GM12892 (cell line): ENCODE measurements at regions not wholly inside any gene's neighbourhood (a gene's known extent, or its start where the extent isn't known, plus 50 kb on each side); places are given as distances from the start of the nearest gene placed in this dataset.
"Not testable (repeated sequence)": the region's sequence is repeated elsewhere in the genome, so short reads cannot be mapped to it uniquely, and the experiment has no call there.

Experiments
- DNase-seq: peaks from one replicate; pipeline ENCODE4 v3.0.0; 2011; ENCODE audit not compliant: insufficient read length
- FAIRE-seq: peaks from 2 replicates; lab custom pipeline; 2011; peaks lifted over from hg19 to GRCh38; lab: Jason Lieb, UNC
- POLR2A ChIP-seq: IDR thresholded peaks from 2 replicates; pipeline ENCODE4 v1.6.1; 2011; ENCODE audit warnings: low read depth, low read length, control low read depth
- POLR2AphosphoS5 ChIP-seq: IDR thresholded peaks from 2 replicates; pipeline ENCODE4 v1.6.1; 2011; ENCODE audit warnings: low read depth, low read length, control low read depth
- TAF1 ChIP-seq: IDR thresholded peaks from 2 replicates; pipeline ENCODE4 v1.6.1; 2011; ENCODE audit warnings: low read depth, mild to moderate bottlenecking, control low read depth, low read length, borderline replicate concordance

GRCh38 chr7:24372961-24373955 lies 89.3 kb downstream of the NPY start:
- FAIRE-seq (no peak), DNase-seq (no peak)
- no peak for TF ChIP-seq POLR2A
- no peak for TF ChIP-seq POLR2AphosphoS5
- TF ChIP-seq TAF1, result no peak

GRCh38 chr7:24378871-24379616 lies 95.1 kb downstream of the NPY start:
- no peak for FAIRE-seq
- no peak for DNase-seq
- TF ChIP-seq POLR2AphosphoS5, result no peak
- TF ChIP-seq POLR2A, result no peak
- TF ChIP-seq TAF1, result no peak

GRCh38 chr7:24381894-24382505 lies 98.0 kb downstream of the NPY start:
- FAIRE-seq (peak; percentile 86), DNase-seq (peak; percentile 29)
- TF ChIP-seq POLR2A (no peak), POLR2AphosphoS5 (no peak), TAF1 (no peak)

GRCh38 chr7:24383055-24383454 lies 99.1 kb downstream of the NPY start:
- DNase-seq (no peak), FAIRE-seq (no peak)
- no peak for TF ChIP-seq POLR2AphosphoS5
- no peak for TF ChIP-seq POLR2A
- TF ChIP-seq TAF1, result no peak

GRCh38 chr7:24384362-24385030 lies 100.5 kb downstream of the NPY start:
- TF ChIP-seq TAF1 (no peak), POLR2AphosphoS5 (no peak), POLR2A (no peak)
- FAIRE-seq (no peak), DNase-seq (no peak)

GRCh38 chr7:24388212-24388611 lies 104.2 kb downstream of the NPY start:
- TF ChIP-seq TAF1 (no peak), POLR2AphosphoS5 (no peak), POLR2A (no peak)
- FAIRE-seq, result no peak

GRCh38 chr7:24390376-24391157 lies 106.6 kb downstream of the NPY start:
- FAIRE-seq (no peak), DNase-seq (no peak)
- TF ChIP-seq TAF1 (no peak), POLR2A (no peak), POLR2AphosphoS5 (no peak)

More at GRCh38 chr7:24388212-24388611, 104.2 kb downstream of the NPY start:
- no peak for DNase-seq

GRCh38 chr7:24392774-24393173 lies 108.8 kb downstream of the NPY start:
- TF ChIP-seq TAF1, result no peak
- no peak for TF ChIP-seq POLR2AphosphoS5
- FAIRE-seq, result no peak

GRCh38 chr7:24395512-24395911 lies 111.5 kb downstream of the NPY start:
- no peak for TF ChIP-seq POLR2AphosphoS5
- TF ChIP-seq POLR2A, result no peak
- no peak for TF ChIP-seq TAF1
- FAIRE-seq (no peak), DNase-seq (no peak)

More at GRCh38 chr7:24392774-24393173, 108.8 kb downstream of the NPY start:
- DNase-seq, result no peak

GRCh38 chr7:24396387-24396786 lies 112.4 kb downstream of the NPY start:
- not testable (repeated sequence) for FAIRE-seq, DNase-seq
